ENCODE measurements at regions not wholly inside any gene's neighbourhood (a gene's known extent, or its start where the extent isn't known, plus 50 kb on each side); places are given as distances from the start of the nearest gene placed in this dataset.

DNA sequence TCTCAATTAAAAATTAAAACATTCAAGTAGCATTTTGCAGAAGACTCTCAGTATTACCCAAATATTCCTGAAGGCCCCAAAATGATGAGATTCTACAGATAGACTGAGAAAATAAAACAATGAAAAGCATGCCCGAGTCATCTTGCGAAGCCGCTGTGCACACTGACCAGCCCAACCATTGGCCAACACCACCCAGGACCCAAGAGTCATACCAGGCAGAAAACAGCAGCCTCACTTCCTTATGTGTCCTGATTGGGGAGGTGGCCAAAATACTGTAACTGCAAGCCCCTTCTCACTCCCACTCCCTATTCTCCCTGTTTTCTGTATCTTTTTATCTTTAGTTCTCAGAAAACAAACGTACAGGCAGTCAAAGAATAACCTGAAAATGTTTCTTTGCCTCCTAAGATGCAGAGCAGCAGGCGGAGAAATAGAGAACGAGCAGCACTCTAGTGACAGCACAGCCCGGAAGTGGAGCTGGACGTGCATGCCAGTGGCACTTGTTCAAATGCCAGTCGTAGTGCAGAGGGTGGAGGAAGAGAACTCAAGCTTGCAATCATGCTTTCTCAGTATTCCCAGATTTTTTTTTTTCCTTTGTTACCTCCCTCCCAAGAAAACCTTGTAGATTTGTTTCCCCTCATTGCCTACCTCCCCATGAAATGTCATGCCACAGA, 182.3 kb upstream of the SOX9 start:
- no peak for DNase-seq (ENCODE audit: insufficient read length, low spot score)
- FAIRE-seq: no peak

- no peak for FAIRE-seq
- DNase-seq (ENCODE audit: insufficient read length, low spot score): no peak
Measured at GRCh38 chr17:71941920-71942319, 178.9 kb upstream of the SOX9 start.

DNA sequence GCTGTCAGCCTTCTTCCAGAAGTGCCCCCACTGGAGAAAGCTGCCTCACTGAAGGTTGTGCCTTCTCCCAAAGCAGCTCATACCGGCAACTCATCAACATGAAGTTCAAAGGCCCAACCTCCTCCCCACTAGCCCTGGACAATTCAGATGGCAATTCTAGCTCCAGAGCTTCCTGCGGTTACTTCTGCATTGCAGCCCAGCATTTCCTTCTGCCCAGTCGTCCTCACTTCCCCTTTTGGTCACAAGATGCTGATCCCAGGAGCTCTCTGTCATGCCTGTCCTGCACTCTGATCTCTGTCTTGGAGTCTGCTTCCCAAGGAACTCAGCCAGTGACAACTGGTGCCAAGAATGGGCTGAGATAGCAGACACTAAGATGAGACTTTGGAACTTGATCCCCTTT, 178.2 kb upstream of the SOX9 start:
- DNase-seq (ENCODE audit: insufficient read length, low spot score): no peak
- FAIRE-seq: no peak

- DNase-seq (ENCODE audit: insufficient read length, low spot score): no peak
- FAIRE-seq: no peak
Measured at GRCh38 chr17:71948703-71949422, 172.0 kb upstream of the SOX9 start.

GRCh38 chr17:71959154-71959553, 161.7 kb upstream of the SOX9 start:
- DNase-seq (ENCODE audit: insufficient read length, low spot score): peak; percentile 12
- FAIRE-seq: no peak

- no peak for FAIRE-seq
- no peak for DNase-seq (ENCODE audit: insufficient read length, low spot score)
Measured at GRCh38 chr17:71963351-71963750, 157.5 kb upstream of the SOX9 start.

GRCh38 chr17:71963791-71964190, 157.0 kb upstream of the SOX9 start:
- FAIRE-seq (no peak), DNase-seq (ENCODE audit: insufficient read length, low spot score) (no peak)

- FAIRE-seq (no peak), DNase-seq (ENCODE audit: insufficient read length, low spot score) (no peak)
Measured at GRCh38 chr17:71964559-71964958, 156.3 kb upstream of the SOX9 start.

GRCh38 chr17:71966055-71966454, 154.8 kb upstream of the SOX9 start:
- FAIRE-seq: no peak

GRCh38 chr17:71966459-71967313, 154.1 kb upstream of the SOX9 start:
- DNase-seq (ENCODE audit: insufficient read length, low spot score): no peak
- FAIRE-seq: no peak

More at GRCh38 chr17:71966055-71966454, 154.8 kb upstream of the SOX9 start:
- no peak for DNase-seq (ENCODE audit: insufficient read length, low spot score)

GRCh38 chr17:71969500-71969899, 151.3 kb upstream of the SOX9 start:
- DNase-seq (ENCODE audit: insufficient read length, low spot score) (no peak), FAIRE-seq (no peak)

- FAIRE-seq (peak; percentile 77), DNase-seq (ENCODE audit: insufficient read length, low spot score) (peak; percentile 18)
Measured at GRCh38 chr17:71970312-71970711, 150.5 kb upstream of the SOX9 start.

DNA sequence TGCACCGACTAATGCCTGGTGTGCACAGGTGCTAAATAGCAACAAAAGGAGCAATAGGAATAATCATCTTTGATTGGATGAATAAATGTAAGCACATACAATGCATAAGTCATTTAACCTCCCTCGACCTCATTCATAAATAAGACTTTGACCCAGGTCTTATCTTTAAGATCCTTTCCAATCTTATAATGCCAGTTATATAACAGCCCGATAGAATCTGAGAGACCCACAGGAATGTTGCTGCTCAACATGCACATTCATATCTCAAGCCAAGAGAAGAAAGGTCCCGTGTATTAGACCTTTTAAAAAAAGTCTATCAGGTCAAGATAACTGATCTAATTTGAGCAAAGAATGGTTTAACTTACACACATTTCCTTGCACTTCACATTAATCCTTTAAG, 146.8 kb upstream of the SOX9 start:
- no peak for FAIRE-seq

GRCh38 chr17:71975331-71975801, 145.5 kb upstream of the SOX9 start:
- DNase-seq (ENCODE audit: insufficient read length, low spot score) (peak; percentile 37), FAIRE-seq (no peak)

More for the DNA sequence above, 146.8 kb upstream of the SOX9 start:
- no peak for DNase-seq (ENCODE audit: insufficient read length, low spot score)

- DNase-seq (ENCODE audit: insufficient read length, low spot score) (peak; percentile 92), FAIRE-seq (peak; percentile 62)
Measured at GRCh38 chr17:71976011-71976649, 144.7 kb upstream of the SOX9 start.

- DNase-seq (ENCODE audit: insufficient read length, low spot score) (no peak), FAIRE-seq (no peak)
Measured at GRCh38 chr17:71978435-71978834, 142.4 kb upstream of the SOX9 start.

- no peak for FAIRE-seq
- no peak for DNase-seq (ENCODE audit: insufficient read length, low spot score)
Measured at GRCh38 chr17:71980171-71980570, 140.6 kb upstream of the SOX9 start.

DNA sequence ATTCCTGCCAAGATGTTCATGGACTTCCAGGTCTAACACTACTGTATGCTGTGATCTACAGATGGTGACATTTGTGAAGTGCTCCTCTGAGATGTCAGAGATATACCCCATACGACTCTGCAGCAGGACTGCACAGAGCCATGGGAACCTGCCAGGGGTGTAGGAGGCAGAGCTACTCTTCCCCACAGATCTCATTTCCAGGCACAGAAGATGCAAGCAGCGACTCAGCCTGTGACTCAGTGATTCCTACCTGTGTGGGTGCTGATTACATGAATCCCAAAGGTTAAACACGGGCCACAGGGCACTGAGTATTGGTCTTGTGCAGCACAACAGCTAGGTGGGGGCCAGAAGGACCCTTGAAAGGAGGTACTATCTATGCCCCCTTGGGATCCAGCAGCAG, 137.0 kb upstream of the SOX9 start:
- DNase-seq (ENCODE audit: insufficient read length, low spot score) (no peak), FAIRE-seq (no peak)

DNA sequence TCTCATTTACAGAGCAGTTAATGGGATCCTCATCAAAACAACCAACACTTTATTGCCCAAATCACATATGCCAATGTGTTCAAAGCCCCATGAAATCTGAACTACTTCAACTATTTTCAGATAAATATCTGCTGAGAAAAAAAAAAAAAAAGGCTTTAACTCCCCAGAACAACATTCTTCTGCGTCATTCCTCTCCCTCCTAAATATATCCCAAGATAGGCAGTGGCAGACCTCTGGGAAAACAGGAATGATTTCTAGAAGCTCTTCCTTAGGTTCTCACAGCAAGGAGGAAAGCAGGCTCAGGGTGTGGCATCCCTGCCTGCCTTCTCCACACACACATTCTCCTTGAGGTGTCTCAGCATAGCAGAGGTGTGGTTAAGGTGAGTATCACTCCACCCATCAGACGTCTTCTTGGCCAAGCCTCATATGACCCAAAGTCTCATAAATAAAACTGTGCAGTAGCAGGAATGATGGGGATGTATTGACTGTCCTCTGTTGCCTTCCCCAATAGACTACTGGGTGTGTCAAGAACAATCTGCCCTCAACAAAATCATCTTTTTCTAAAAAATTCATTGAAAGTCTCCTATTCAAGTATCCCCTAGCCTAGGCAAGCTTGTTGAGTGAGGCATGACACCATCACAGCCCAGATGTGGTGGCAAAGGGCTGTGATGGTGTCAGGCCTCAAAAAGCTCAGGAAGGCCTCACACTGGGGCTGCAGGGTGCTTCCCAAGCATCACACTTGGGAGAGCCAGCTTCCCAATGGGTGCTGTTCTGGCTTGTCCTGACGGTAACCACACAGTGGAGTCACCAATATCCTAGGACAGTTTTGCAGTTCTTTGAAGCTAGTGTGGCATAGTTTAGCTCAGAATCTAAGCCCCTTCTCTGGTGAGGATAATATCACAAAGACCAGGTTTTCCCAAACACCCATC, 135.4 kb upstream of the SOX9 start:
- DNase-seq (ENCODE audit: insufficient read length, low spot score) (no peak), FAIRE-seq (no peak)

GRCh38 chr17:71986886-71987285, 133.9 kb upstream of the SOX9 start:
- no peak for FAIRE-seq
- no peak for DNase-seq (ENCODE audit: insufficient read length, low spot score)
